ENCODE measurements at regions not wholly inside any gene's neighbourhood (a gene's known extent, or its start where the extent isn't known, plus 50 kb on each side); places are given as distances from the start of the nearest gene placed in this dataset.
A peak's percentile ranks its signal among the peaks of the same experiment; 100 is the strongest.

- DNase-seq (ENCODE audit: unreplicated experiment): peak; percentile 22
- POLR2A ChIA-PET: interaction anchor here (0.6 kb wide), 1 partner anchor 16 kb away, joined by 3 read pairs; no protein-coding TSS in a partner anchor
- Mint-ChIP-seq H3K27me3 (ENCODE audit: insufficient read depth, unreplicated experiment) (no peaks in the 10 kb centered on the region), H3K27ac (ENCODE audit: low read depth, unreplicated experiment) (no peak overlapping the region), H3K36me3 (ENCODE audit: insufficient read depth, unreplicated experiment) (no peaks in the 10 kb centered on the region), H3K9me3 (ENCODE audit: unreplicated experiment) (peaks cover 1% of the 10 kb centered on the region), H3K4me3 (ENCODE audit: unreplicated experiment) (no peak overlapping the region), H3K4me1 (ENCODE audit: insufficient read depth, unreplicated experiment) (no peaks in the 10 kb centered on the region)
- CTCF ChIA-PET: interaction anchor here (0.7 kb wide), 1 partner anchor 784 kb away, joined by 3 read pairs; no protein-coding TSS in a partner anchor
- TF ChIP-seq, protein P1, sequence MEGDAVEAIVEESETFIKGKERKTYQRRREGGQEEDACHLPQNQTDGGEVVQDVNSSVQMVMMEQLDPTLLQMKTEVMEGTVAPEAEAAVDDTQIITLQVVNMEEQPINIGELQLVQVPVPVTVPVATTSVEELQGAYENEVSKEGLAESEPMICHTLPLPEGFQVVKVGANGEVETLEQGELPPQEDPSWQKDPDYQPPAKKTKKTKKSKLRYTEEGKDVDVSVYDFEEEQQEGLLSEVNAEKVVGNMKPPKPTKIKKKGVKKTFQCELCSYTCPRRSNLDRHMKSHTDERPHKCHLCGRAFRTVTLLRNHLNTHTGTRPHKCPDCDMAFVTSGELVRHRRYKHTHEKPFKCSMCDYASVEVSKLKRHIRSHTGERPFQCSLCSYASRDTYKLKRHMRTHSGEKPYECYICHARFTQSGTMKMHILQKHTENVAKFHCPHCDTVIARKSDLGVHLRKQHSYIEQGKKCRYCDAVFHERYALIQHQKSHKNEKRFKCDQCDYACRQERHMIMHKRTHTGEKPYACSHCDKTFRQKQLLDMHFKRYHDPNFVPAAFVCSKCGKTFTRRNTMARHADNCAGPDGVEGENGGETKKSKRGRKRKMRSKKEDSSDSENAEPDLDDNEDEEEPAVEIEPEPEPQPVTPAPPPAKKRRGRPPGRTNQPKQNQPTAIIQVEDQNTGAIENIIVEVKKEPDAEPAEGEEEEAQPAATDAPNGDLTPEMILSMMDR (IDR thresholded peaks at IDR 0.05; ENCODE audit: unreplicated experiment): no peak
- BruUV-seq (replicated peaks): no TSS peak
- intact Hi-C loops (cut with micrococcal nuclease): no loop called here
These were observed 366.8 kb downstream of the FAM170A start for GRCh38 chr5:119996128-119996527.

- no peak for DNase-seq (ENCODE audit: unreplicated experiment)
- ChIA-PET CTCF (no interaction called here), POLR2A (no interaction called here)
- Mint-ChIP-seq H3K36me3 (ENCODE audit: insufficient read depth, unreplicated experiment) (no peaks in the 10 kb centered on the region), H3K9me3 (ENCODE audit: unreplicated experiment) (no peaks in the 10 kb centered on the region), H3K27me3 (ENCODE audit: insufficient read depth, unreplicated experiment) (no peaks in the 10 kb centered on the region), H3K4me3 (ENCODE audit: unreplicated experiment) (no peak overlapping the region), H3K4me1 (ENCODE audit: insufficient read depth, unreplicated experiment) (no peaks in the 10 kb centered on the region), H3K27ac (ENCODE audit: low read depth, unreplicated experiment) (no peak overlapping the region)
- TF ChIP-seq, protein P1 (IDR thresholded peaks at IDR 0.05; ENCODE audit: unreplicated experiment): no peak
- BruUV-seq (replicated peaks): no TSS peak
- intact Hi-C loops (cut with micrococcal nuclease): no loop called here
These were observed 378.2 kb downstream of the FAM170A start for GRCh38 chr5:120007598-120007997.

GRCh38 chr5:120012431-120012830, 383.1 kb downstream of the FAM170A start:
- DNase-seq (ENCODE audit: unreplicated experiment): no peak
- CTCF ChIA-PET: no interaction called here
- BruUV-seq (replicated peaks): no TSS peak
- H3K36me3 Mint-ChIP-seq (ENCODE audit: insufficient read depth, unreplicated experiment): no peaks in the 10 kb centered on the region
- intact Hi-C loops (cut with micrococcal nuclease): no loop called here
- H3K4me3 Mint-ChIP-seq (ENCODE audit: unreplicated experiment): no peak overlapping the region
- no peaks in the 10 kb centered on the region for H3K27me3 Mint-ChIP-seq (ENCODE audit: insufficient read depth, unreplicated experiment)
- H3K4me1 Mint-ChIP-seq (ENCODE audit: insufficient read depth, unreplicated experiment): peaks cover 8% of the 10 kb centered on the region
- TF ChIP-seq, protein P1 (IDR thresholded peaks at IDR 0.05; ENCODE audit: unreplicated experiment): no peak
- POLR2A ChIA-PET: no interaction called here
- H3K27ac Mint-ChIP-seq (ENCODE audit: low read depth, unreplicated experiment): no peak overlapping the region
- H3K9me3 Mint-ChIP-seq (ENCODE audit: unreplicated experiment): peaks cover 9% of the 10 kb centered on the region

GRCh38 chr5:120014535-120014934, 385.2 kb downstream of the FAM170A start:
- BruUV-seq (replicated peaks): no TSS peak

More at GRCh38 chr5:120014535-120014934, 385.2 kb downstream of the FAM170A start:
- DNase-seq (ENCODE audit: unreplicated experiment): no peak
- Mint-ChIP-seq H3K27ac (ENCODE audit: low read depth, unreplicated experiment) (no peak overlapping the region), H3K4me3 (ENCODE audit: unreplicated experiment) (no peak overlapping the region), H3K9me3 (ENCODE audit: unreplicated experiment) (peaks cover 9% of the 10 kb centered on the region), H3K36me3 (ENCODE audit: insufficient read depth, unreplicated experiment) (no peaks in the 10 kb centered on the region), H3K27me3 (ENCODE audit: insufficient read depth, unreplicated experiment) (no peaks in the 10 kb centered on the region), H3K4me1 (ENCODE audit: insufficient read depth, unreplicated experiment) (peaks cover 11% of the 10 kb centered on the region)
- TF ChIP-seq, protein P1 (IDR thresholded peaks at IDR 0.05; ENCODE audit: unreplicated experiment): no peak
- intact Hi-C loops (cut with micrococcal nuclease): no loop called here
- ChIA-PET CTCF (interaction anchor here (1.7 kb wide), 1 partner anchor 440 kb away, joined by 4 read pairs; no protein-coding TSS in a partner anchor), POLR2A (no interaction called here)
